HEK293T (cell line): ENCODE measurements at regions not wholly inside any gene's neighbourhood (a gene's known extent, or its start where the extent isn't known, plus 50 kb on each side); places are given as distances from the start of the nearest gene placed in this dataset.

Source experiments
- ARNT ChIP-seq: fragments of 450-650 bp; IDR thresholded peaks from 2 replicates; pipeline ENCODE4 v1.6.1; 2017; ENCODE audit warnings: mild to moderate bottlenecking
- BHLHE40 ChIP-seq: fragments of 450-650 bp; IDR thresholded peaks from 2 replicates; pipeline ENCODE4 v1.6.1; 2016; ENCODE audit warnings: mild to moderate bottlenecking, moderate library complexity, borderline replicate concordance
- ELF4 ChIP-seq: fragments of 450-650 bp; IDR thresholded peaks from 2 replicates; pipeline ENCODE4 v1.6.1; 2017; ENCODE audit warnings: antibody characterized with exemption
- FOXK2 ChIP-seq: fragments of 450-650 bp; IDR thresholded peaks from 2 replicates; pipeline ENCODE4 v1.6.1; 2016; ENCODE audit warnings: mild to moderate bottlenecking
- FOXM1 ChIP-seq: fragments of 450-650 bp; IDR thresholded peaks from 2 replicates; pipeline ENCODE4 v1.6.1; 2017; ENCODE audit warnings: mild to moderate bottlenecking, borderline replicate concordance
- HDGF ChIP-seq: fragments of 450-650 bp; IDR thresholded peaks from 2 replicates; pipeline ENCODE4 v1.6.1; 2017; ENCODE audit warnings: antibody characterized with exemption, borderline replicate concordance
- LEF1 ChIP-seq: fragments of 450-650 bp; IDR thresholded peaks from 2 replicates; pipeline ENCODE4 v1.6.1; 2017; ENCODE audit warnings: mild to moderate bottlenecking, borderline replicate concordance
- NFRKB ChIP-seq: fragments of 450-650 bp; IDR thresholded peaks from 2 replicates; pipeline ENCODE4 v1.6.1; 2016; ENCODE audit warnings: mild to moderate bottlenecking, moderate library complexity
- SP1 ChIP-seq: fragments of 450-650 bp; IDR thresholded peaks from 2 replicates; pipeline ENCODE4 v1.6.1; 2017
- SUZ12 ChIP-seq: fragments of 450-650 bp; IDR thresholded peaks from 2 replicates; pipeline ENCODE4 v1.6.1; 2016; ENCODE audit warnings: mild to moderate bottlenecking
- ZNF384 ChIP-seq: fragments of 450-650 bp; IDR thresholded peaks from 2 replicates; pipeline ENCODE4 v1.6.1; 2016

DNA sequence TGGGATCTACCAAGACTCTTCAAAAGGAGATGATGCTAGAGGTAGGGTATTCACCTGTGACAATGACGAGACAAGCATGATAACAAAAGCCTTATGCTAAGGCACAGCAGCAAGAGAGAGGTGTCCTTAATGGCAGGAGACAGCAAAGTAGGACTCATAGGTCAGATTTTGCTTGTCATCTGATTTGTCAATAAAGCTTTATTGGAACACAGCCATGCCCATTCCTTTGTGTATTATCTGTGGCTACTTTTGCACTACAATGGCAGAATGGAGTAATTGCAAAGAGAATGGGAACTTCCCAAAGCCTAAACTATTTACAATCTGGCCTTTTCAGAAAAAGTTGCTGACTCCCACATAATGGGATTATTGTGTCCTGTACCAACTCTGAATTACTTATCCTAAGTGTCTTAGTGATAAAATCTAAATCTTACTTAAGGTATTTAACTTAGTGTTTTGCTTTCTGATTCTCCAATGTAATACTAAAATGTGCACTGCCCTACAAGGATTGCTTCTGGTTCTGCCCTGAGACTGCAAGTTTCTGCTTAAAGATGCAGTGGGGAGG, 221.6 kb downstream of the CDC5L start:
- TF ChIP-seq HDGF (no peak), BHLHE40 (no peak), NFRKB (no peak), ELF4 (no peak), FOXK2 (no peak), ZNF384 (no peak), ARNT (no peak), SP1 (no peak), SUZ12 (no peak), LEF1 (no peak), FOXM1 (no peak)
